ENCODE measurements at regions not wholly inside any gene's neighbourhood (a gene's known extent, or its start where the extent isn't known, plus 50 kb on each side); places are given as distances from the start of the nearest gene placed in this dataset.

DNA sequence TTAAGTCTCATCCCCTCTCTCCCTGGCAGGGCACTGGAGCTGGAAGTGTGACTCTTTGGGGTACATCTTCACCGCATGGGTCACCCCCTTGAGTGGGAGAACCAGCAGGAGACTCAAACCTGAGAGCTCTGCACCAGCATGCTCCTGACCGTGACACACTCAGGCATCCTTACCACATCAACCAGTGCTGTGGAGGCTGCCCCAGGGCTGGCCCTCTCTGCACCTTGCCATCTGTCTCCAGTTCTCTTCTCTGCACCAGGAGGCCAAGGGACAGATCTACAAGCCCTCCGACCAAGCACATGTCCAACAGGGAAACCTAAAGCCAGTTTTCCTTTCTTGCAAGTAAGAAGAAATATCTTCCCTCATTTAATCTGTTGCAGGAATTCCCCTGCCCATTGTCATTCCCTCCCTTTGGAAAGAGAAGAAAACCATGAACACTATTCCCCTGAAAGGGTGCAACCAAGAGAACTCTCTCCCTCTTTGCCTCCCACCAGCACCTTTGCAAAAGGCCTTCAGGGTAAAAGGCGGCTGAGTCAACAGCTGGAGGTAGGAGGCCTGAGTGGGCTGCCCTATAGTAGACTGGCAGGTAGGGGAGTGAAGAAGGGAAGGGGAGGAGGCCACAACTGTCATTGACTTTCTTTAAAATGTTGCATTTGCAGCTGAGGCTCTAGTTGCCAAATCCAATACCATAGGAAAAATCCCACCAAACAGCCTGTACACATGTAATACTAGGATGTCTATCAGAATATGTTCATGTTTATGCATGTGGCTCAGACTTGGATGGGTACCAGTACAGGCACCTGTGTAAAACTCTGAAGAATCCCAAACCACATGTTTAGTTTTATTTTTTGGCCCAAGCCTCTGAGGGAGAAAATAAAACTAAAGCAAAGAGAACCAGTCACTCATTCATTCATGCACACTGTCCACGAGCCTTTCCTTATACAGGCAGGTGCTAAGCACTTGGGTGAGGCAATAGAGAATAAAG is 117.0 kb downstream of the WT1 start:
- Histone ChIP-seq H3K36me3 (ENCODE audit: control insufficient read depth in 2 of 2, insufficient read depth in 2 of 2, low read length in 1 of 2) (no peaks in the 10 kb centered on the region), H3K27me3 (ENCODE audit: control insufficient read depth in 1 of 2, insufficient read depth in 2 of 2, low read length in 2 of 2) (no peaks in the 10 kb centered on the region), H3K4me1 (ENCODE audit: control insufficient read depth in 2 of 2, insufficient read depth in 2 of 2, low read length in 1 of 2) (no peaks in the 10 kb centered on the region), H3K9me3 (ENCODE audit: control insufficient read depth in 2 of 2, insufficient read depth in 1 of 2, low read depth in 1 of 2, low read length in 1 of 2) (no peaks in the 10 kb centered on the region), H3K27ac (ENCODE audit: low read depth in 2 of 2, low read length in 1 of 2) (no peak overlapping the region), H3K4me3 (ENCODE audit: low read depth in 1 of 2, low read length in 2 of 2) (no peak overlapping the region)
- WGBS, 2 donors, result 73 to 77% methylated on average over 5 of the region's 5 CpGs

DNA sequence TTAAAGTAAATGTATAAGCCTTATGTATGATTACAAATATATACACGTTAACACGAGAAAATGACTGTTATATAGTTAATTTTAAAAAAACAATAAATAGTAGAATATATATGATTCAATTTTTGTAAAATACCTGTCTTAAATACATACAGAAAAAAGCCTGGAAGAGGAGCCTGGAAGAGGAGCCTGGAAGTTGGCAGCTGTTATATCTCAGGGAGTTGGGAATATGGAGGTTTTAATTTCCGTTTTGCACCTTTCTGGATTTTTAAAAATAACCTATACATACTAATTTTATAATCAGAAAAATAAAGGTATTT is 111.6 kb downstream of the WT1 start:
- 9 to 12% methylated on average over 3 of the region's 3 CpGs for WGBS, 2 donors
- no peaks in the 10 kb centered on the region for H3K9me3 ChIP-seq (ENCODE audit: control insufficient read depth in 2 of 2, insufficient read depth in 1 of 2, low read depth in 1 of 2, low read length in 1 of 2)
- no peaks in the 10 kb centered on the region for H3K27me3 ChIP-seq (ENCODE audit: control insufficient read depth in 1 of 2, insufficient read depth in 2 of 2, low read length in 2 of 2)
- H3K4me3 ChIP-seq (ENCODE audit: low read depth in 1 of 2, low read length in 2 of 2), result no peak overlapping the region
- H3K4me1 ChIP-seq (ENCODE audit: control insufficient read depth in 2 of 2, insufficient read depth in 2 of 2, low read length in 1 of 2), result no peaks in the 10 kb centered on the region
- no peak overlapping the region for H3K27ac ChIP-seq (ENCODE audit: low read depth in 2 of 2, low read length in 1 of 2)
- H3K36me3 ChIP-seq (ENCODE audit: control insufficient read depth in 2 of 2, insufficient read depth in 2 of 2, low read length in 1 of 2), result no peaks in the 10 kb centered on the region

DNA sequence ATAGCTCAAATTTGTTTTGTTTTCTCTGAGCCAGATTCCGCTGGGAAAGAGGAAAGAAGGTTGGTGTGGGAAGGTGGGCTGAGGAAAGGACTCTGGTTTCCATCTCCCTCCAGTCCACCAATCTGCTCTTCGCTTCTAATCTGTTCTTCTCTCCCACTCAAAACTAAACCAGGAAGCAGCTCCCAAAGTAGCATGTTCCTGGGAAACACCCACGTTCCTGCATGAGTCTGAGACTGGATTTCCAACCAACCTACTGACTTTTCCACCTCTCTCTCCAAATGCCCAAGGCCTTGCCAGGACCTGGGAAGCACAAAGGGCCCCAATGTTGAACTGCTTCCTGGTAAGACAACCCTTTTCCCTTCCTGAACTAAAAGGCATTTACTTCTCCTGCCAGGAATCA is 110.2 kb downstream of the WT1 start:
- no peak overlapping the region for H3K27ac ChIP-seq (ENCODE audit: low read depth in 2 of 2, low read length in 1 of 2)
- no peak overlapping the region for H3K4me3 ChIP-seq (ENCODE audit: low read depth in 1 of 2, low read length in 2 of 2)
- no peaks in the 10 kb centered on the region for H3K36me3 ChIP-seq (ENCODE audit: control insufficient read depth in 2 of 2, insufficient read depth in 2 of 2, low read length in 1 of 2)
- H3K9me3 ChIP-seq (ENCODE audit: control insufficient read depth in 2 of 2, insufficient read depth in 1 of 2, low read depth in 1 of 2, low read length in 1 of 2), result no peaks in the 10 kb centered on the region
- no peaks in the 10 kb centered on the region for H3K4me1 ChIP-seq (ENCODE audit: control insufficient read depth in 2 of 2, insufficient read depth in 2 of 2, low read length in 1 of 2)
- WGBS, 2 donors, result 52 to 68% methylated on average over 3 of the region's 3 CpGs
- no peaks in the 10 kb centered on the region for H3K27me3 ChIP-seq (ENCODE audit: control insufficient read depth in 1 of 2, insufficient read depth in 2 of 2, low read length in 2 of 2)

DNA sequence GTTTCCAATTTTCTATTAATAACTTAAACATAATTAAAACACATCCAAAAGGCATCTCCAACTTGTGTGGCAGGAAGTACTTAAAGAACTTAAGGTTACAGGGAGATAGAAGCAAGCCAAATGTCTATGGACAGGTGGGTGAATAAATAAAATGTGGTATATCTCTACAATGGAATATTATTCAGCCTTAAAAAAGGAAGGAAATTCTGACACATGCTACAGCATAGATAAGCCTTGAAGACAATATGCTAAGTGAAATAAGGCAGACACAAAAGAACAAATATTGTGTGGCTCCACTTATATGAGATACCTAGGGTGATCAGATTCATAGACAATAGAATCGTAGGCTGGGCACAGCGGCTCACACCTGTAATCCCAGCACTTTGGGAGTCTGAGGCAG is 109.6 kb downstream of the WT1 start:
- Histone ChIP-seq H3K27me3 (ENCODE audit: control insufficient read depth in 1 of 2, insufficient read depth in 2 of 2, low read length in 2 of 2) (no peaks in the 10 kb centered on the region), H3K9me3 (ENCODE audit: control insufficient read depth in 2 of 2, insufficient read depth in 1 of 2, low read depth in 1 of 2, low read length in 1 of 2) (no peaks in the 10 kb centered on the region), H3K36me3 (ENCODE audit: control insufficient read depth in 2 of 2, insufficient read depth in 2 of 2, low read length in 1 of 2) (no peaks in the 10 kb centered on the region), H3K27ac (ENCODE audit: low read depth in 2 of 2, low read length in 1 of 2) (no peak overlapping the region), H3K4me3 (ENCODE audit: low read depth in 1 of 2, low read length in 2 of 2) (no peak overlapping the region), H3K4me1 (ENCODE audit: control insufficient read depth in 2 of 2, insufficient read depth in 2 of 2, low read length in 1 of 2) (no peaks in the 10 kb centered on the region)
- 98 to 99% methylated on average over 2 of the region's 2 CpGs for WGBS, 2 donors

DNA sequence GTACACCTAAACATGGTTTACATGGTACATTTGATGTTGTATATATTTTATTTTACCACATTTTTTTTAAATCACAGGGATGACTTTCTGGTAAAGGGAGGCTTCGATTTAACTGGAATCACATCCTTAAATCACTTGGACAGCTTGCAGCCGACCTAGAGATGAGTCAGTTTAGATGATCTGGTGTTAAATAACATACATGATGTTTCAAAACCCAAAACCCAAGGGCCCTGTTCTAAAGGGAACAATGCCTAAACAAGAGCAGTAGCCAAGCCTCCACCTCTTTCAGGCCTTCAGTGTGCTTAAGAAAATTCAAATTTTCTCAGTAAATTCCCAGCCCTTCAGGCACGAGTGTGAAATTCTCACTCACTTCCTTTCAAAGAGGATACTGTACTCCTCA is 108.8 kb downstream of the WT1 start:
- H3K36me3 ChIP-seq (ENCODE audit: control insufficient read depth in 2 of 2, insufficient read depth in 2 of 2, low read length in 1 of 2), result no peaks in the 10 kb centered on the region
- H3K4me1 ChIP-seq (ENCODE audit: control insufficient read depth in 2 of 2, insufficient read depth in 2 of 2, low read length in 1 of 2), result no peaks in the 10 kb centered on the region
- 72% methylated on average over 3 of the region's 3 CpGs for WGBS, 2 donors
- no peaks in the 10 kb centered on the region for H3K9me3 ChIP-seq (ENCODE audit: control insufficient read depth in 2 of 2, insufficient read depth in 1 of 2, low read depth in 1 of 2, low read length in 1 of 2)
- H3K27ac ChIP-seq (ENCODE audit: low read depth in 2 of 2, low read length in 1 of 2), result no peak overlapping the region
- H3K4me3 ChIP-seq (ENCODE audit: low read depth in 1 of 2, low read length in 2 of 2), result no peak overlapping the region
- H3K27me3 ChIP-seq (ENCODE audit: control insufficient read depth in 1 of 2, insufficient read depth in 2 of 2, low read length in 2 of 2), result no peaks in the 10 kb centered on the region

DNA sequence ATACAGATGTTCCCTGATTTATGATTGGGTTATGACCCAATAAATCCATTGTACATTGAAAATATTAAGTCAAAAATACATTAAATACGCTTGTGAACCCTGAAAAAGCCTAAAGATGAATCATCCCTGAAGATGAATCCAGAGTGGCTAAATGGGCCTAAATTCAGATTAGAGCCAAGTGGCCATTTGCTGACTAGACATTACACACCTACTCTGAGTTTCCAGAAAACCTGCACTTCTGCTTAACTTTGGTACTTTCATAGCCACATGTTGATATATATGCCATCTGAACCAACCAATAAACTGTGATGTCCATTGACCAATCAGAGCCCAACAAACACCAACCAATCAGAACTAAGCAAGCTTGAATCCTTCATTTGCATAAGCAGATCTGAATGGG is 106.9 kb downstream of the WT1 start:
- no peak overlapping the region for H3K27ac ChIP-seq (ENCODE audit: low read depth in 2 of 2, low read length in 1 of 2)
- no peak overlapping the region for H3K4me3 ChIP-seq (ENCODE audit: low read depth in 1 of 2, low read length in 2 of 2)
- H3K4me1 ChIP-seq (ENCODE audit: control insufficient read depth in 2 of 2, insufficient read depth in 2 of 2, low read length in 1 of 2), result peaks cover 0 to 3% of the 10 kb centered on the region in 2 donors
- no peaks in the 10 kb centered on the region for H3K36me3 ChIP-seq (ENCODE audit: control insufficient read depth in 2 of 2, insufficient read depth in 2 of 2, low read length in 1 of 2)
- H3K27me3 ChIP-seq (ENCODE audit: control insufficient read depth in 1 of 2, insufficient read depth in 2 of 2, low read length in 2 of 2), result no peaks in the 10 kb centered on the region
- peaks cover 0 to 2% of the 10 kb centered on the region in 2 donors for H3K9me3 ChIP-seq (ENCODE audit: control insufficient read depth in 2 of 2, insufficient read depth in 1 of 2, low read depth in 1 of 2, low read length in 1 of 2)
- WGBS, 2 donors, result 81 to 86% methylated on average over 1 of the region's 1 CpG

DNA sequence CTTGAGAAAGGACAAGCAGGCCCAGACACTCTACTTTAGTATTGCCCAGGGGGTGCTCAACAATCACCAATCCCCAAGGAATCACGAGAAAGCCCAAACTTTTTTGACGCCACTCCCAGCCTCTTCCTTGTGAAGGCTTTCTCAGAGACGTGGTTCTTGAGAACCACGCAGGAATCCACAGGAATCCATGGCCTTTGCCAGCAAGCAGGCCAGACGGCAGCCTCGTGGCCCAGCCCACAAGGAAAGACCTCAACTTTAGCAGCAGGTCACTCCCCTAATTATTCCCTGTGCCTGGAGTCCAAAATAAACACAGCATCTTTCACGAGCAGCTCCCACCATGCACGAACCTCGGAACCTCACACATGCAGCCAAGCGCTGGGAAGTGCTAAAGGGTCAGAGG is 104.2 kb downstream of the WT1 start:
- Histone ChIP-seq H3K36me3 (ENCODE audit: control insufficient read depth in 2 of 2, insufficient read depth in 2 of 2, low read length in 1 of 2) (no peaks in the 10 kb centered on the region), H3K4me3 (ENCODE audit: low read depth in 1 of 2, low read length in 2 of 2) (no peak overlapping the region), H3K27ac (ENCODE audit: low read depth in 2 of 2, low read length in 1 of 2) (no peak overlapping the region), H3K4me1 (ENCODE audit: control insufficient read depth in 2 of 2, insufficient read depth in 2 of 2, low read length in 1 of 2) (peaks cover 0 to 7% of the 10 kb centered on the region in 2 donors), H3K27me3 (ENCODE audit: control insufficient read depth in 1 of 2, insufficient read depth in 2 of 2, low read length in 2 of 2) (peaks cover 0 to 5% of the 10 kb centered on the region in 2 donors), H3K9me3 (ENCODE audit: control insufficient read depth in 2 of 2, insufficient read depth in 1 of 2, low read depth in 1 of 2, low read length in 1 of 2) (peaks cover 0 to 2% of the 10 kb centered on the region in 2 donors)
- 68 to 74% methylated on average over 10 of the region's 10 CpGs for WGBS, 2 donors

DNA sequence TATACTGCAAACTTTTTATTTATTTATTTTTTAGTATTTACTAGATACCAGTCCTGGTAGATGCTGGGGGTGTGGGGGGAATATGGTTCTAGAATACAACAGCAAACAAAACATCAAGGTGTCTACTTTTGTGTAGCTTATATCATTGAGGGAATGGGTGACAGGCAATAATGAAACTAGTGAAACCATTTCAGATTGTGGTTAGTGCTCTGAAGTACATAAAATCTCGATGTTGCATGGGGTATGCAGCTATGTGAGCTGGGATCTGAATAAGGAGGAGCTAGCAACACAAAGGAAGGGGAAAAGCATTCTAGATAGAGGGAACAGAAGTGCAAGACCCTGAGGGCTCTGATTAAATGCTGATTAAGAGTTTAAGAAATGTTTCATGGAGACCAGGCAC is 103.5 kb downstream of the WT1 start:
- H3K4me3 ChIP-seq (ENCODE audit: low read depth in 1 of 2, low read length in 2 of 2), result no peak overlapping the region
- H3K27ac ChIP-seq (ENCODE audit: low read depth in 2 of 2, low read length in 1 of 2), result no peak overlapping the region
- peaks cover 0 to 5% of the 10 kb centered on the region in 2 donors for H3K27me3 ChIP-seq (ENCODE audit: control insufficient read depth in 1 of 2, insufficient read depth in 2 of 2, low read length in 2 of 2)
- WGBS, 2 donors, result 80 to 84% methylated on average over 1 of the region's 1 CpG
- H3K9me3 ChIP-seq (ENCODE audit: control insufficient read depth in 2 of 2, insufficient read depth in 1 of 2, low read depth in 1 of 2, low read length in 1 of 2), result peaks cover 0 to 2% of the 10 kb centered on the region in 2 donors
- no peaks in the 10 kb centered on the region for H3K36me3 ChIP-seq (ENCODE audit: control insufficient read depth in 2 of 2, insufficient read depth in 2 of 2, low read length in 1 of 2)
- H3K4me1 ChIP-seq (ENCODE audit: control insufficient read depth in 2 of 2, insufficient read depth in 2 of 2, low read length in 1 of 2), result peaks cover 0 to 7% of the 10 kb centered on the region in 2 donors

DNA sequence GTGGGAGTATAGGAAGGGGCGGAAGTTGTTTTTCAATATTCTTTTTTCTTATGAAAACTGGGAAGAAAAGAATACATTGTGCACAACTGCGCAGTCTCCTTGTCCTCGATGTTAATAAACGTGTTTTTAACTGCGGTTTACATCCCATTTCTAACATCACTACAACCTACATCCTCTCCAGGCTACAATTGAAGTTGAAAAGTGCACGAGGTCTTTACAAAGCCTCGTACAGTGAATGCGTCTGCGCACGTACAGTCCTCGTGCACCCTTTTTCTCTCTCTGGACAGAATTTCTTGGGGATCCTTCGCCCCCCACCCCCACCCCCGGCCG is 102.4 kb downstream of the WT1 start:
- no peak overlapping the region for H3K27ac ChIP-seq (ENCODE audit: low read depth in 2 of 2, low read length in 1 of 2)
- H3K4me3 ChIP-seq (ENCODE audit: low read depth in 1 of 2, low read length in 2 of 2), result peak overlapping the region in 1 of 2 donors; percentile 29

More for the DNA sequence above, 102.4 kb downstream of the WT1 start:
- H3K27me3 ChIP-seq (ENCODE audit: control insufficient read depth in 1 of 2, insufficient read depth in 2 of 2, low read length in 2 of 2), result peaks cover 0 to 5% of the 10 kb centered on the region in 2 donors
- H3K4me1 ChIP-seq (ENCODE audit: control insufficient read depth in 2 of 2, insufficient read depth in 2 of 2, low read length in 1 of 2), result peaks cover 0 to 7% of the 10 kb centered on the region in 2 donors
- no peaks in the 10 kb centered on the region for H3K36me3 ChIP-seq (ENCODE audit: control insufficient read depth in 2 of 2, insufficient read depth in 2 of 2, low read length in 1 of 2)
- peaks cover 0 to 2% of the 10 kb centered on the region in 2 donors for H3K9me3 ChIP-seq (ENCODE audit: control insufficient read depth in 2 of 2, insufficient read depth in 1 of 2, low read depth in 1 of 2, low read length in 1 of 2)
- WGBS, 2 donors, result 22 to 26% methylated on average over 14 of the region's 14 CpGs

All from esophagus (tissue), 2 donors.